Spleen (tissue), 7 donors: ENCODE measurements at regions not wholly inside any gene's neighbourhood (a gene's known extent, or its start where the extent isn't known, plus 50 kb on each side); places are given as distances from the start of the nearest gene placed in this dataset.

Source experiments
- CTCF ChIP-seq, 11 experiments: fragments of 200-600 bp in 7 of 11; fragments of 450-650 bp in 4 of 11; sonication (generic) in 4 of 11; IDR thresholded peaks in 8 of 11; conservative IDR thresholded peaks in 3 of 11; 1 replicate in 7 of 11; 2 replicates in 4 of 11; pipeline versions ENCODE4 v1.4.0 to v1.8.0; 2016 to 2021; ENCODE audit warnings: antibody characterized with exemption in 11 of 11, inconsistent platforms in 4 of 11, mild to moderate bottlenecking in 1 of 11
- POLR2AphosphoS5 ChIP-seq, 3 donors: sonication (generic); formaldehyde crosslinking; IDR thresholded peaks; one replicate each; pipeline ENCODE4 v1.5.1; 2017; ENCODE audit warnings: antibody characterized with exemption in 3 of 3
- donor health status: DM: no; HTN: no; CAD: no; lungs with moderate emphysema.
- donor health status: DM: no; HTN: no; CAD: no.
- donor health status: DM: no; HTN: no; CAD: no.

DNA sequence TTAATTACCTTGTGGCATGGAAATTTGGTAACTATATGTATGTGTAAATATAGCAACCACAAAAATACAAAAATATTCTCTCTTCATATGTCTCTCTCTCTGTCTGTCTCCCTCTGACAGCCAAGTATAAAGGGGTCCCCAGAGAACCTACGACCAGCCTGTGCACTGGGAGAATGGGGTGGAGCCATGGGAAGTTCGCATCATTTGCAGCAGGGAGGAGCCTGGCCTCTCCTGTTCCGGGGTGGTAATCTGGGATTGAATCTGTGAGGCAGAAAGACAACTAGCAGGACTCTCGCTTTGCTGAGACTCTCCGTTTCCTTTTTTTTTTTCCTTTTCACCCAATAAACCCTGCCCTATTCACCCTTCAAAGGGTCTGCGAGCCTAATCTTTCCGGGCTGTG is 1109.1 kb downstream of the HACE1 start:
- TF ChIP-seq CTCF (IDR thresholded peaks at IDR 0.05 in 8 of 11, conservative IDR thresholded peaks at IDR 0.05 in 3 of 11) (no peak), POLR2AphosphoS5 (IDR thresholded peaks at IDR 0.05) (no peak)
